ENCODE measurements at regions not wholly inside any gene's neighbourhood (a gene's known extent, or its start where the extent isn't known, plus 50 kb on each side); places are given as distances from the start of the nearest gene placed in this dataset.

GRCh38 chr1:96095849-96096612 lies 625.6 kb upstream of the PTBP2 start:
- TF ChIP-seq EZH2phosphoT487 (IDR thresholded peaks at IDR 0.05; ENCODE audit: borderline replicate concordance, low read depth, low read length) = no peak
- no peak for TF ChIP-seq CTCF (conservative IDR thresholded peaks at IDR 0.05; ENCODE audit: low read length)
- no peak for DNase-seq (ENCODE audit: low spot score)
- no peak overlapping the region for H2AFZ ChIP-seq (ENCODE audit: low read length)
- no peaks in the 10 kb centered on the region for H3K36me3 ChIP-seq (ENCODE audit: insufficient read depth, low read length)
- H3K27ac ChIP-seq (ENCODE audit: low read depth, low read length, poor library complexity, severe bottlenecking) = no peak overlapping the region
- no peaks in the 10 kb centered on the region for H3K4me1 ChIP-seq (ENCODE audit: insufficient read depth, low read length, poor library complexity, severe bottlenecking)
- H3K9me3 ChIP-seq (ENCODE audit: low read length) = no peaks in the 10 kb centered on the region
- BruUV-seq (replicated peaks) = no TSS peak
- ChIA-PET POLR2A (no interaction called here), CTCF (ENCODE audit: unreplicated experiment) (no interaction called here)
- H3K79me2 ChIP-seq (ENCODE audit: insufficient read depth, low read depth, low read length) = no peaks in the 10 kb centered on the region
- no peak overlapping the region for H3K4me2 ChIP-seq (ENCODE audit: low read length)
- no peak overlapping the region for H3K4me3 ChIP-seq (ENCODE audit: low read depth, low read length, poor library complexity, severe bottlenecking)
- intact Hi-C loops (cut with micrococcal nuclease; ENCODE audit: unreplicated experiment) = no loop called here
- H4K20me1 ChIP-seq (ENCODE audit: insufficient read depth, low read length) = no peaks in the 10 kb centered on the region
- H3K9me2 ChIP-seq (ENCODE audit: insufficient read depth, low read length) = no peaks in the 10 kb centered on the region

- Histone ChIP-seq H3K36me3 (ENCODE audit: insufficient read depth, low read length) (no peaks in the 10 kb centered on the region), H4K20me1 (ENCODE audit: insufficient read depth, low read length) (no peaks in the 10 kb centered on the region), H3K9me3 (ENCODE audit: low read length) (no peaks in the 10 kb centered on the region), H3K4me1 (ENCODE audit: insufficient read depth, low read length, poor library complexity, severe bottlenecking) (no peaks in the 10 kb centered on the region), H3K27ac (ENCODE audit: low read depth, low read length, poor library complexity, severe bottlenecking) (no peak overlapping the region), H3K4me3 (ENCODE audit: low read depth, low read length, poor library complexity, severe bottlenecking) (no peak overlapping the region), H3K79me2 (ENCODE audit: insufficient read depth, low read depth, low read length) (no peaks in the 10 kb centered on the region), H3K9me2 (ENCODE audit: insufficient read depth, low read length) (no peaks in the 10 kb centered on the region), H3K4me2 (ENCODE audit: low read length) (no peak overlapping the region), H2AFZ (ENCODE audit: low read length) (no peak overlapping the region)
- intact Hi-C loops (cut with micrococcal nuclease; ENCODE audit: unreplicated experiment) = no loop called here
- no TSS peak for BruUV-seq (replicated peaks)
- DNase-seq (ENCODE audit: low spot score) = no peak
- no peak for TF ChIP-seq EZH2phosphoT487 (IDR thresholded peaks at IDR 0.05; ENCODE audit: borderline replicate concordance, low read depth, low read length)
- TF ChIP-seq CTCF (conservative IDR thresholded peaks at IDR 0.05; ENCODE audit: low read length) = no peak
- ChIA-PET CTCF (ENCODE audit: unreplicated experiment) (no interaction called here), POLR2A (no interaction called here)
Measured at GRCh38 chr1:96096613-96097321, 624.8 kb upstream of the PTBP2 start.

GRCh38 chr1:96104506-96104905 lies 617.1 kb upstream of the PTBP2 start:
- no peak for DNase-seq (ENCODE audit: low spot score)
- ChIA-PET POLR2A (interaction anchor here (1.1 kb wide), 1 partner anchor 11 kb away, joined by 3 read pairs; no protein-coding TSS in a partner anchor), CTCF (ENCODE audit: unreplicated experiment) (no interaction called here)
- Histone ChIP-seq H3K4me1 (ENCODE audit: insufficient read depth, low read length, poor library complexity, severe bottlenecking) (no peaks in the 10 kb centered on the region), H2AFZ (ENCODE audit: low read length) (no peak overlapping the region), H3K4me2 (ENCODE audit: low read length) (no peak overlapping the region), H4K20me1 (ENCODE audit: insufficient read depth, low read length) (no peaks in the 10 kb centered on the region), H3K4me3 (ENCODE audit: low read depth, low read length, poor library complexity, severe bottlenecking) (no peak overlapping the region), H3K27ac (ENCODE audit: low read depth, low read length, poor library complexity, severe bottlenecking) (no peak overlapping the region), H3K79me2 (ENCODE audit: insufficient read depth, low read depth, low read length) (no peaks in the 10 kb centered on the region), H3K9me2 (ENCODE audit: insufficient read depth, low read length) (no peaks in the 10 kb centered on the region), H3K9me3 (ENCODE audit: low read length) (no peaks in the 10 kb centered on the region), H3K36me3 (ENCODE audit: insufficient read depth, low read length) (no peaks in the 10 kb centered on the region)
- TF ChIP-seq CTCF (conservative IDR thresholded peaks at IDR 0.05; ENCODE audit: low read length) = no peak
- TF ChIP-seq EZH2phosphoT487 (IDR thresholded peaks at IDR 0.05; ENCODE audit: borderline replicate concordance, low read depth, low read length) = no peak
- no TSS peak for BruUV-seq (replicated peaks)
- intact Hi-C loops (cut with micrococcal nuclease; ENCODE audit: unreplicated experiment) = no loop called here

Measured in OCI-LY7 (cell line).